Uterus (tissue), 2 donors: ENCODE measurements at regions not wholly inside any gene's neighbourhood (a gene's known extent, or its start where the extent isn't known, plus 50 kb on each side); places are given as distances from the start of the nearest gene placed in this dataset.

Experiments used
- CTCF ChIP-seq, 4 experiments: fragments of 200-600 bp in 2 of 4; fragments of 450-650 bp in 2 of 4; sonication (generic) in 2 of 4; IDR thresholded peaks; one replicate each; pipeline ENCODE4 v1.5.1; 2016 to 2019; ENCODE audit warnings: antibody characterized with exemption in 4 of 4, mild to moderate bottlenecking in 2 of 4, moderate library complexity in 1 of 4
- POLR2A ChIP-seq, 2 donors: fragments of 450-650 bp; IDR thresholded peaks; one replicate each; pipeline ENCODE4 v1.6.1; 2016; ENCODE audit warnings: antibody characterized with exemption in 2 of 2, mild to moderate bottlenecking in 1 of 2, moderate library complexity in 1 of 2

DNA sequence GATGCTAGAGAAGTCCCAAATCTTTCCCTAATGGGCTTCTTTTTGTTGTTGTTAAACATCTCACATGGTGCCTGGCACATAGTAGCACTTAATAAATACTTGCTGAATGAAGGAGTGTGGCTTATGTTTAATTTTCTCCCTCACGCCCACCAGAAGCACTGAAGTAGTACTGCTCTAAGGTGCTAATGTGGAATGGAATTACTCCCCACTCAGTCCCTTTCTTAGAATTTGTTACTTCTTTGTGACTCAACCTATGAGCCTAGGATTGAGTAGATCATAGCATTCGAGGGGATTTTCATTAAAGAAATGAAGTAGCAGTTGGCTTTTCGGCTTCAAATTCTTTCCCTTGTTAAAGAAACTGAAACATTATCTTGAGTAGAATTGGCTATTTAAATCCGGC is 192.8 kb downstream of the CLIC5 start:
- TF ChIP-seq CTCF (IDR thresholded peaks at IDR 0.05) = no peak
- TF ChIP-seq POLR2A (IDR thresholded peaks at IDR 0.05) = no peak
